ENCODE measurements at regions not wholly inside any gene's neighbourhood (a gene's known extent, or its start where the extent isn't known, plus 50 kb on each side); places are given as distances from the start of the nearest gene placed in this dataset.

GRCh38 chr3:18770800-18771199 is 345.7 kb upstream of the SATB1 start:
- DNase-seq, result no peak

- no peak for DNase-seq
These were observed 342.7 kb upstream of the SATB1 start for GRCh38 chr3:18767756-18768303.

- no peak for DNase-seq
These were observed 341.8 kb upstream of the SATB1 start for GRCh38 chr3:18766974-18767373.

GRCh38 chr3:18765662-18766061 is 340.5 kb upstream of the SATB1 start:
- no peak for DNase-seq

GRCh38 chr3:18765161-18765560 is 340.0 kb upstream of the SATB1 start:
- DNase-seq, result no peak

- no peak for DNase-seq
These were observed 336.4 kb upstream of the SATB1 start for GRCh38 chr3:18761530-18761929.

- DNase-seq, result peak; percentile 67 to 76
These were observed 333.0 kb upstream of the SATB1 start for GRCh38 chr3:18758047-18758704.

GRCh38 chr3:18757476-18757875 is 332.3 kb upstream of the SATB1 start:
- no peak for DNase-seq

- DNase-seq, result no peak
These were observed 327.3 kb upstream of the SATB1 start for GRCh38 chr3:18752273-18752934.

- peak in 1 of 2 experiments; percentile 4 for DNase-seq
These were observed 326.4 kb upstream of the SATB1 start for GRCh38 chr3:18751514-18751913.

- no peak for DNase-seq
These were observed 322.2 kb upstream of the SATB1 start for GRCh38 chr3:18747383-18747782.

- no peak for DNase-seq
These were observed 320.3 kb upstream of the SATB1 start for GRCh38 chr3:18745472-18745871.

GRCh38 chr3:18744472-18744871 is 319.3 kb upstream of the SATB1 start:
- DNase-seq, result no peak

GRCh38 chr3:18743761-18744160 is 318.6 kb upstream of the SATB1 start:
- no peak for DNase-seq

GRCh38 chr3:18740631-18741583 is 315.8 kb upstream of the SATB1 start:
- no peak for DNase-seq

- no peak for DNase-seq
These were observed 313.9 kb upstream of the SATB1 start for GRCh38 chr3:18739099-18739433.

GRCh38 chr3:18738393-18739098 is 313.4 kb upstream of the SATB1 start:
- no peak for DNase-seq

GRCh38 chr3:18735005-18735404 is 309.9 kb upstream of the SATB1 start:
- DNase-seq, result peak in 1 of 2 experiments; percentile 45

- DNase-seq, result no peak
These were observed 309.2 kb upstream of the SATB1 start for GRCh38 chr3:18734309-18734708.

- DNase-seq, result no peak
These were observed 307.3 kb upstream of the SATB1 start for GRCh38 chr3:18732474-18732873.

- no peak for DNase-seq
These were observed 305.4 kb upstream of the SATB1 start for GRCh38 chr3:18730491-18730890.

- DNase-seq, result no peak
These were observed 304.5 kb upstream of the SATB1 start for GRCh38 chr3:18729671-18730070.

All from NCI-H524 (cell line).